Esophagus muscularis mucosa (tissue), 3 donors: ENCODE measurements at regions not wholly inside any gene's neighbourhood (a gene's known extent, or its start where the extent isn't known, plus 50 kb on each side); places are given as distances from the start of the nearest gene placed in this dataset.

Experiments
- EP300 ChIP-seq: sonication (generic); formaldehyde crosslinking; IDR thresholded peaks from one replicate; pipeline ENCODE4 v1.6.1; 2017; ENCODE audit warnings: antibody characterized with exemption
- TF ChIP-seq, protein P1 (sequence below), 3 experiments: fragments of 200-600 bp in 2 of 3; fragments of 450-650 bp in 1 of 3; sonication (generic) in 2 of 3; IDR thresholded peaks; one replicate each; pipeline ENCODE4 v1.5.1; 2017 to 2019; ENCODE audit warnings: antibody characterized with exemption in 3 of 3, mild to moderate bottlenecking in 2 of 3, moderate library complexity in 1 of 3

DNA sequence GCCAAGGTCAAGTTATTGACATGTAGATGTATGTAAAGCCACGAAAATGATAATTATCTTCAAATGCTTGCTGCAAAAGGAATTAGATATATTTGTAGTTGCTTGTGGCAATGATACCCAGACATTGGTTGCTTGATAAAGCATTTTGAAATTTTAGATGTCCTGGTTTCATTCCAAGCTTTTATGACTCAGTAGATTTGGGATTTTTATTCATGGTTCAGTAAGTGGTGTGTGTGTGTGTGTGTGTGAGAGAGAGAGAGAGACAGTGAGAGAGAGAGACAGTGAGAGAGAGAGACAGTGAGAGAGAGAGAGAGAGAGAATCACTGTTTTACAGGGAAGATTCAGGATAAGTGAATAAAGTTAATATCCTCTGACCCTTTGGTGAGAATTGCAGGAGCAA, 498.2 kb upstream of the C1orf87 start:
- TF ChIP-seq EP300, result no peak
- TF ChIP-seq, protein P1, sequence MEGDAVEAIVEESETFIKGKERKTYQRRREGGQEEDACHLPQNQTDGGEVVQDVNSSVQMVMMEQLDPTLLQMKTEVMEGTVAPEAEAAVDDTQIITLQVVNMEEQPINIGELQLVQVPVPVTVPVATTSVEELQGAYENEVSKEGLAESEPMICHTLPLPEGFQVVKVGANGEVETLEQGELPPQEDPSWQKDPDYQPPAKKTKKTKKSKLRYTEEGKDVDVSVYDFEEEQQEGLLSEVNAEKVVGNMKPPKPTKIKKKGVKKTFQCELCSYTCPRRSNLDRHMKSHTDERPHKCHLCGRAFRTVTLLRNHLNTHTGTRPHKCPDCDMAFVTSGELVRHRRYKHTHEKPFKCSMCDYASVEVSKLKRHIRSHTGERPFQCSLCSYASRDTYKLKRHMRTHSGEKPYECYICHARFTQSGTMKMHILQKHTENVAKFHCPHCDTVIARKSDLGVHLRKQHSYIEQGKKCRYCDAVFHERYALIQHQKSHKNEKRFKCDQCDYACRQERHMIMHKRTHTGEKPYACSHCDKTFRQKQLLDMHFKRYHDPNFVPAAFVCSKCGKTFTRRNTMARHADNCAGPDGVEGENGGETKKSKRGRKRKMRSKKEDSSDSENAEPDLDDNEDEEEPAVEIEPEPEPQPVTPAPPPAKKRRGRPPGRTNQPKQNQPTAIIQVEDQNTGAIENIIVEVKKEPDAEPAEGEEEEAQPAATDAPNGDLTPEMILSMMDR (IDR thresholded peaks at IDR 0.05), result no peak
